Mesenchymal stem cell (in vitro differentiated cells and primary cell): ENCODE measurements at regions not wholly inside any gene's neighbourhood (a gene's known extent, or its start where the extent isn't known, plus 50 kb on each side); places are given as distances from the start of the nearest gene placed in this dataset.

Source experiments
- DNase-seq: peaks from one replicate; pipeline ENCODE4 v3.0.0-alpha.2; 2013
- H2AFZ ChIP-seq: one replicate; pipeline ENCODE4 v1.6.1; 2013; ENCODE audit warnings: low read depth, mild to moderate bottlenecking, control low read depth, inconsistent platforms, low read length, moderate library complexity
- H2AK5ac ChIP-seq: 2 replicates; pipeline ENCODE4 v1.6.1; 2013; ENCODE audit warnings: low read length, moderate library complexity, mild to moderate bottlenecking, inconsistent platforms; ENCODE audit not compliant: severe bottlenecking
- H2BK120ac ChIP-seq: one replicate; pipeline ENCODE4 v1.6.1; 2013; ENCODE audit warnings: low read depth, mild to moderate bottlenecking, inconsistent platforms, low read length, moderate library complexity
- H2BK12ac ChIP-seq, 2 experiments: one replicate each; pipeline ENCODE4 v1.6.1; 2013; ENCODE audit warnings: inconsistent platforms in 2 of 2, low read length in 2 of 2, mild to moderate bottlenecking in 2 of 2, moderate library complexity in 2 of 2, control low read depth in 1 of 2
- H2BK15ac ChIP-seq: one replicate; pipeline ENCODE4 v1.6.1; 2013; ENCODE audit warnings: mild to moderate bottlenecking, low read depth, inconsistent platforms; ENCODE audit not compliant: poor library complexity, severe bottlenecking
- H2BK5ac ChIP-seq: 2 replicates; pipeline ENCODE4 v1.6.1; 2013; ENCODE audit warnings: low read depth, mild to moderate bottlenecking, low read length, control low read depth, inconsistent platforms; ENCODE audit not compliant: poor library complexity, severe bottlenecking
- H3K14ac ChIP-seq, 2 experiments: one replicate each; pipeline ENCODE4 v1.6.1; 2013; ENCODE audit warnings: inconsistent platforms in 2 of 2, low read length in 2 of 2, control low read depth in 1 of 2, mild to moderate bottlenecking in 1 of 2, moderate library complexity in 1 of 2
- H3K18ac ChIP-seq, 2 experiments: one replicate each; pipeline ENCODE4 v1.6.1; 2013; ENCODE audit warnings: inconsistent platforms in 2 of 2, low read length in 2 of 2, control low read depth in 1 of 2, low read depth in 1 of 2, mild to moderate bottlenecking in 1 of 2
- H3K23ac ChIP-seq, 2 experiments: one replicate each; pipeline ENCODE4 v1.6.1; 2013; ENCODE audit warnings: inconsistent platforms in 2 of 2, low read length in 2 of 2, mild to moderate bottlenecking in 2 of 2, moderate library complexity in 2 of 2, control low read depth in 1 of 2
- H3K27ac ChIP-seq: 2 replicates; pipeline ENCODE4 v1.5.1; 2013; ENCODE audit warnings: mild to moderate bottlenecking, moderate library complexity, low read length, control low read depth, inconsistent platforms; ENCODE audit not compliant: poor library complexity, severe bottlenecking
- H3K27me3 ChIP-seq, 2 experiments: 2 replicates each; pipeline versions ENCODE4 v1.6.1 to v1.7.0; 2013; ENCODE audit warnings: low read length in 2 of 2, mild to moderate bottlenecking in 2 of 2, moderate library complexity in 2 of 2, control low read depth in 1 of 2, inconsistent platforms in 1 of 2; ENCODE audit not compliant: control insufficient read depth in 1 of 2, insufficient read depth in 1 of 2
- H3K36me3 ChIP-seq, 2 experiments: 2 replicates each; pipeline versions ENCODE4 v1.6.1 to v1.7.0; 2013; ENCODE audit warnings: low read length in 2 of 2, control low read depth in 1 of 2, inconsistent platforms in 1 of 2, low read depth in 1 of 2, mild to moderate bottlenecking in 1 of 2; ENCODE audit not compliant: insufficient read depth in 2 of 2, control insufficient read depth in 1 of 2
- H3K4ac ChIP-seq, 2 experiments: one replicate each; pipeline ENCODE4 v1.6.1; 2013; ENCODE audit warnings: inconsistent platforms in 2 of 2, low read length in 2 of 2, mild to moderate bottlenecking in 2 of 2, moderate library complexity in 2 of 2, control low read depth in 1 of 2, low read depth in 1 of 2
- H3K4me1 ChIP-seq: 2 replicates; pipeline ENCODE4 v1.6.1; 2013; ENCODE audit warnings: low read depth, low read length, control low read depth; ENCODE audit not compliant: control insufficient read depth, insufficient read depth
- H3K4me2 ChIP-seq: 2 replicates; pipeline ENCODE4 v1.6.1; 2013; ENCODE audit warnings: low read length, mild to moderate bottlenecking, inconsistent platforms; ENCODE audit not compliant: poor library complexity, severe bottlenecking
- H3K4me3 ChIP-seq, 2 experiments: 2 replicates each; pipeline versions ENCODE4 v1.5.1 to v1.7.0; 2013; ENCODE audit warnings: low read length in 2 of 2, mild to moderate bottlenecking in 2 of 2, control low read depth in 1 of 2, low read depth in 1 of 2; ENCODE audit not compliant: insufficient read depth in 1 of 2
- H3K79me1 ChIP-seq: replicated peaks from 2 replicates; pipeline ENCODE4 v1.6.1; 2013; ENCODE audit warnings: mild to moderate bottlenecking, control low read depth, low read length, inconsistent platforms; ENCODE audit not compliant: poor library complexity, severe bottlenecking
- H3K9ac ChIP-seq: 2 replicates; pipeline ENCODE4 v1.7.0; 2013; ENCODE audit warnings: mild to moderate bottlenecking, low read length, moderate library complexity
- H3K9me3 ChIP-seq: 2 replicates; pipeline ENCODE4 v1.7.0; 2013; ENCODE audit warnings: mild to moderate bottlenecking, low read length; ENCODE audit not compliant: control insufficient read depth
- H4K8ac ChIP-seq: one replicate; pipeline ENCODE4 v1.6.1; 2013; ENCODE audit warnings: inconsistent platforms, mild to moderate bottlenecking, low read length, moderate library complexity
- H4K91ac ChIP-seq: one replicate; pipeline ENCODE4 v1.6.1; 2013; ENCODE audit warnings: mild to moderate bottlenecking, low read length, inconsistent platforms
- WGBS: methylation state at CpG from one replicate; pipeline ENCODE4 v1.1.7; 2013; ENCODE audit warnings: mixed read lengths; 5-methylcytosine and 5-hydroxymethylcytosine counted together

GRCh38 chr1:162941024-162941423, 80.0 kb upstream of the CCDC190 start:
- H2BK12ac ChIP-seq = no peak overlapping the region
- no peaks in the 10 kb centered on the region for H3K79me1 ChIP-seq
- no peaks in the 10 kb centered on the region for H3K36me3 ChIP-seq
- no peak overlapping the region for H3K4ac ChIP-seq
- H4K91ac ChIP-seq = no peak overlapping the region
- H3K23ac ChIP-seq = no peak overlapping the region
- H2AK5ac ChIP-seq = no peak overlapping the region
- H2BK120ac ChIP-seq = no peak overlapping the region
- no peaks in the 10 kb centered on the region for H3K27me3 ChIP-seq
- 62% methylated on average over 3 of the region's 3 CpGs for WGBS
- H2BK15ac ChIP-seq = peak overlapping the region; percentile 46
- no peak overlapping the region for H3K4me3 ChIP-seq
- H3K9me3 ChIP-seq = no peaks in the 10 kb centered on the region
- no peak overlapping the region for H3K4me2 ChIP-seq
- no peak overlapping the region for H3K27ac ChIP-seq
- H3K14ac ChIP-seq = no peak overlapping the region
- H2BK5ac ChIP-seq = no peak overlapping the region
- DNase-seq = no peak
- H2AFZ ChIP-seq = no peak overlapping the region
- no peak overlapping the region for H3K9ac ChIP-seq
- no peak overlapping the region for H4K8ac ChIP-seq
- H3K4me1 ChIP-seq = no peaks in the 10 kb centered on the region
- no peak overlapping the region for H3K18ac ChIP-seq

DNA sequence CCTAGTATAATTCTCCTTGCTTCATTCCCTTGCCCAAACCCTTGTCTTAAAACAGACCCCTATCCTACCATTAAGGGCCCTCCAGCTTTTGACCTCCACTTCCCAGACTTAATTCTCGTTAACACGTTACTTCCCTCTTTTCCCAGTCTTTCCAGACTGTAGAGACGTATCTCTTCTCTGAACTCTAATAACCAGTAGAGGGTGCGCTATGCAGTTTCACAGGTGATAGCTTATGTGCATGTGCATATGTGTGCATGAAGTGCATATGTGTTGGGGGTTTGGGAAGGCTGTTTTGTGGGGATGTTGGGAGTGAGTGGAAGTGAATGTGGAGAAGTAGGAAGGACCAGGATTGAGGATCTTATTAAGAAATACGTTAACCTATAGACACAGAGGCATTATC, 78.1 kb upstream of the CCDC190 start:
- no peak overlapping the region for H3K27ac ChIP-seq
- H4K8ac ChIP-seq = no peak overlapping the region
- no peak overlapping the region for H2BK15ac ChIP-seq
- no peak overlapping the region for H3K4me2 ChIP-seq
- no peaks in the 10 kb centered on the region for H3K9me3 ChIP-seq
- no peaks in the 10 kb centered on the region for H3K27me3 ChIP-seq
- H3K4ac ChIP-seq = no peak overlapping the region
- no peak overlapping the region for H2AK5ac ChIP-seq
- no peak overlapping the region for H3K9ac ChIP-seq
- WGBS = 98% methylated on average over 4 of the region's 5 CpGs
- H3K23ac ChIP-seq = no peak overlapping the region
- H3K4me3 ChIP-seq = no peak overlapping the region
- no peak overlapping the region for H2AFZ ChIP-seq
- no peak overlapping the region for H4K91ac ChIP-seq
- H2BK120ac ChIP-seq = no peak overlapping the region
- no peak overlapping the region for H3K14ac ChIP-seq
- no peak overlapping the region for H2BK5ac ChIP-seq
- no peaks in the 10 kb centered on the region for H3K79me1 ChIP-seq
- H2BK12ac ChIP-seq = no peak overlapping the region
- no peak overlapping the region for H3K18ac ChIP-seq
- no peaks in the 10 kb centered on the region for H3K4me1 ChIP-seq
- DNase-seq = no peak
- H3K36me3 ChIP-seq = no peaks in the 10 kb centered on the region

DNA sequence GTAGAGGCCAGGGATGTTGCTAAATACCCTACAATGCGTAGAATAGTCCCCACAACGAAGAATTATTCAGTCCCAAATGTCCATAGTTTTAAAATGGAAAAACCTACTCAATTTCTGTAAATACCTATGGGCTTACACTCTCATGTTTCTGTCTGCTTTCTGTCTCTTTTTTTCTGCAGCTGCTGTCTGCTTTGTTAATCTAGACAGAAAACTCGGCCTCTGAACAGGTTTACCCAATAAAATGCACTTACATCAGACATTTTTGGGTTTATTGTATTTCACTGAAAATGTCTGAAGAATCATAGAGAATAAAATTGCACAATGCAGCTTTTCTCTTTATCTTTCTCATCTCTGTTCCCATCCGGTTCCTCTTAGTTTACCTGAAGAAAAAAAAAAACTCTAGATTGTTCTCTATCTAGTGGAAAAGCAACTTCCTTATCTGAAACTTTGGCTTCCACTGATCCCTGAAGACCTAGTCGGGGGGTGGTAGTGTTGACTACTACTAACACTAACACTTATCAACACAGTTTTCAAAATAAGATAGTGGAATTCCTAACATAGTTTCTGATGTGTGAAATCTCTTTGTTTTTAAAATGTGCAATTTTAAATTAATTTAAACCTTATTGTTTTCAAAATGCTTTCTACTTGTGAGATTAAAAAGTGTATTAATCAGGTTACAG, 76.9 kb upstream of the CCDC190 start:
- WGBS = 80% methylated on average over 2 of the region's 5 CpGs
- H3K4me1 ChIP-seq = no peaks in the 10 kb centered on the region
- no peak overlapping the region for H3K4me3 ChIP-seq
- no peak overlapping the region for H3K14ac ChIP-seq
- H4K8ac ChIP-seq = no peak overlapping the region
- no peaks in the 10 kb centered on the region for H3K79me1 ChIP-seq
- no peak overlapping the region for H3K23ac ChIP-seq
- H3K27ac ChIP-seq = no peak overlapping the region
- no peak overlapping the region for H2AK5ac ChIP-seq
- H2AFZ ChIP-seq = no peak overlapping the region
- H4K91ac ChIP-seq = no peak overlapping the region
- no peak for DNase-seq
- no peak overlapping the region for H2BK5ac ChIP-seq
- no peak overlapping the region for H3K4me2 ChIP-seq
- H3K36me3 ChIP-seq = no peaks in the 10 kb centered on the region
- no peak overlapping the region for H3K4ac ChIP-seq
- no peaks in the 10 kb centered on the region for H3K9me3 ChIP-seq
- H2BK120ac ChIP-seq = no peak overlapping the region
- no peak overlapping the region for H2BK15ac ChIP-seq
- H3K18ac ChIP-seq = no peak overlapping the region
- no peak overlapping the region for H2BK12ac ChIP-seq
- no peaks in the 10 kb centered on the region for H3K27me3 ChIP-seq
- H3K9ac ChIP-seq = no peak overlapping the region

- Histone ChIP-seq H4K91ac (no peak overlapping the region), H3K4me3 (no peak overlapping the region), H3K36me3 (no peaks in the 10 kb centered on the region), H2BK5ac (no peak overlapping the region), H3K27me3 (no peaks in the 10 kb centered on the region), H3K23ac (no peak overlapping the region), H2BK120ac (no peak overlapping the region), H2BK12ac (no peak overlapping the region), H3K9ac (no peak overlapping the region), H3K9me3 (no peaks in the 10 kb centered on the region), H3K79me1 (no peaks in the 10 kb centered on the region), H3K4me1 (no peaks in the 10 kb centered on the region), H3K14ac (no peak overlapping the region), H4K8ac (no peak overlapping the region), H2AK5ac (no peak overlapping the region), H3K4me2 (no peak overlapping the region), H3K4ac (no peak overlapping the region), H3K27ac (no peak overlapping the region), H2BK15ac (no peak overlapping the region), H3K18ac (no peak overlapping the region), H2AFZ (no peak overlapping the region)
- DNase-seq = no peak
- 29% methylated on average over 1 of the region's 3 CpGs for WGBS
Measured at GRCh38 chr1:162930976-162931560, 70.1 kb upstream of the CCDC190 start.
